HG03175 (cell line): ENCODE measurements at regions not wholly inside any gene's neighbourhood (a gene's known extent, or its start where the extent isn't known, plus 50 kb on each side); places are given as distances from the start of the nearest gene placed in this dataset.
A peak's percentile ranks its signal among the peaks of the same experiment; 100 is the strongest.

Experiments
- ATAC-seq: cut with Tn5 transposase; IDR thresholded peaks from one replicate; pipeline ENCODE4 v1.9.1; 2021; ENCODE audit warnings: mild to moderate bottlenecking, moderate library complexity; ENCODE audit not compliant: unreplicated experiment

DNA sequence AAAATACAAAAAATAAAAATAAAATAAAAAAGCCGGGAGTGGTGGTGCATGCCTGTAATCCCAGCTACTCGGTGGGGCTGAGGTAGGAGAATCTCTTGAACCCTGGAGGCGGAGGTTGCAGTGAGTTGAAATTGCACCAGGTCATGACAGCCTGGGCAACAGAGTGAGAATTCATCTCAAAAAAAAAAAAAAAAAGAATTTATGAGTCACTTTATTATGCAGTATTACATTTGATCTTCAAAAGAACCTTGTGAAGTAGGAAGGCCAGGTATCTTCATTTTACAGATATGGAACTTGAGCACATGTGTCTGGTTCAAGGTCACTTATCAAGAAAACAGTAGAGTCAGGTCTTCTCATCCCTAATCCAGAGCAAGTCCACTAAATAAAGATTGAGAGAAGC lies 459.4 kb upstream of the HNRNPA3 start:
- no peak for ATAC-seq

DNA sequence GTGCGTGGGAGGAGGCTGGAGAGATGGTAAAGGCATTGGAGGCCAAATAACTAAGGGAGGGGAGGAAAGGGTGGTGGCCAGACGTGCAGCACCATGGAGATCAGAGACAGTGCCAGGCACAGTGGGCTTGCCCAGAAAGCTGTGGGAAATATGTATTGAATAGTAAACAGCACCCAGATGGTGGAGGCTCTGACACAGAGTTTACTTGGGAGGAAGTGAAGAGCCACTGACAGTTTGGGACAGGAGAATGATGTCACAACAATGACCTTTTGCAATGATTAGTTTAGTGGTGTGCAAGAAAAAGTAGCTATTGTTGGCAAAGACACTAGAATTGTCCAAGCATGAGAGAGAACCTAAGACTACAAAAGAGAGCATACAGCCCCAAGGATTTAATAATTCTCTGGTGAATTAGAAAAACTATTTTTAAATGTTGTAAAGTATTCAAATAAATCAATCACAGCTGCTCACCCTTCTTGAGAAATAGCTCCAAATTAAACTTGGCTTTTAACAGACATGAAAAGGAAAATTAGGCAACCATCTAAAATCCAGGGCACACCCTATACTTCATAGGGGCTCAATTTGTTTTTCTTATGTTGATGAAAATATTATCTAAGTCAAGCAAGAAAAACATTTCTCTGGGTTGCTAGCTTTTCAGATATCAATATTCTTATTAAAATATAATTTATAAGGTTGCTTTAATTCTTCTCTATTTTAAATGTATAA lies 458.7 kb upstream of the HNRNPA3 start:
- ATAC-seq = no peak

DNA sequence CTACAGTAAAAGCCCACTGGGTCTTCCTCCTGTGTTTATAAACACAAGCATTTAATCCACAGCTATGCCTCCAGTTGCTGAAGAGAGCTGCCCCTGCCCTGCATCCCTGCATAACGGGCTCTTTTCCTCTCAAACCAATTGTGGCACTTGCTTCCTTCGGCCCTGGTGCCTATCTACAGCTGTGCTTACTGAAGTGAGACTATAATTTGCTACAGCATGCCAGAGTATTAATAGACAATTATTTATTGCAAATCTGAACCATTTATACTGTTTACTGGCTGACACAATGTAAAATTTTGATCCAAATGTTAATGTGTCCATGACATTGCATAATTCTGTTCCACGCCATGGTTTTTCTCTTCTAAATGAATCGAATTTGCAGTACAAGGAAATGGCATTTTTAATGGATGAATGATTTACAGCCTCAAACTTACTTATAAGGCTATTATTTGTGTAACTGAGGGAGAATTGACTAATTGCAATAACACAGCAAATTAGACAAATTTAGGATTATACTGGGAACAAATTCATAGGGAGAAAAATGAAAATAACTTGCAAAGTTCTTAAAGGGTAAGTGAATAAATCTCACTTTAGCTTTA lies 457.0 kb upstream of the HNRNPA3 start:
- no peak for ATAC-seq

DNA sequence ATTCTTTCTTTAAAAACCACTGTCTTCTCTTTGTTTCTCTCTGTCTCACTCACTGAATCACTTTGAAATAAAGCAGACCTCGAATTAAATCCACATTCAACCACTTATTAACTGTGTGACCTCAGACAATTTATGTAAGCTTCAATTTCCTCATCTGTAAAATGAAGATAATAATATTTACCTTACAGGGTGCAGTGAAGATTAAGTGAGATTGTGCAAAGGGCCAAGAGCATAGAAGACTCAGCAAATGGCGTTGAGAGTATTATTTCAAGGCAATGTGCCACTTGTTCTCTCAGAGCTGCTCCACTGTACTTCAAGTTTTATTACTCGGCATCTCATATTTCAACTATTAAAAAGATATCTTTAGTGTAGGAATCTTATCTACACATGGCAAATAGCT lies 454.2 kb upstream of the HNRNPA3 start:
- no peak for ATAC-seq

DNA sequence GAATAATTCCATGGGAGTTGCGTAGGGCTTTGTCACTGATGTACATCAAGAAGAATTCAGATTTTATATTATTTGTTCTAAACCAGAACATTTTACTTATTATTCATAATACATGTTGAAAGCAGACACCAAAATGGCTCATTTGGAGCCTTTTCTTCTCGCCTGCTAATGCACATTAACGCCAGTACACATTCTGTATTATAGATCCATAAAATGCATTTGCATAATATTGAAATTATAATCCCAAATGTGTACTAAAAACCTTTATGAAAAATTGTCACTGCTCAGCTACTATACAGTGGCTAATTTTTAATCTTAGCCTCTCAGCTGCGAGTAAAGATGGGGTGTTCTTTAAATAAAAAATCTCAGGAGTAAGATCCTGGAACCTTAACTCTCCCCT lies 452.2 kb upstream of the HNRNPA3 start:
- ATAC-seq = no peak

DNA sequence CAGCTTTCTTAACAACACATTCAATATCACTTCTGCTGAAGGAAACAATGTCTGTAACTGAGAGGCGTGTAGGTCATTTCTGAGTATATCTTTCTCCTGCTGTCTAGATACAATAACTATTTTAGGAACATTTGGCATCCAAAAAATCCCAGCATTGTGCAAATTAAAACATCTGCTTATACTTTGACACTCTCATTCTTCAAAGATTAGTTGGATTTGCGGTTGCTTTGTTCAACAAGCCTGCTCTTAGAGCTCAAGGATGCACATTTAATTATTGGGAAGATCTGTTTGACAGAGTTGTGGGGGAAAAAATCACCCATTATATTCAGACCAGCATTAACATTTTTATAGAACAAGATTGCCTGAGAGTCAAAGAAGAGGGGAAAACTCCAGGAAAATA lies 449.5 kb upstream of the HNRNPA3 start:
- ATAC-seq = no peak

DNA sequence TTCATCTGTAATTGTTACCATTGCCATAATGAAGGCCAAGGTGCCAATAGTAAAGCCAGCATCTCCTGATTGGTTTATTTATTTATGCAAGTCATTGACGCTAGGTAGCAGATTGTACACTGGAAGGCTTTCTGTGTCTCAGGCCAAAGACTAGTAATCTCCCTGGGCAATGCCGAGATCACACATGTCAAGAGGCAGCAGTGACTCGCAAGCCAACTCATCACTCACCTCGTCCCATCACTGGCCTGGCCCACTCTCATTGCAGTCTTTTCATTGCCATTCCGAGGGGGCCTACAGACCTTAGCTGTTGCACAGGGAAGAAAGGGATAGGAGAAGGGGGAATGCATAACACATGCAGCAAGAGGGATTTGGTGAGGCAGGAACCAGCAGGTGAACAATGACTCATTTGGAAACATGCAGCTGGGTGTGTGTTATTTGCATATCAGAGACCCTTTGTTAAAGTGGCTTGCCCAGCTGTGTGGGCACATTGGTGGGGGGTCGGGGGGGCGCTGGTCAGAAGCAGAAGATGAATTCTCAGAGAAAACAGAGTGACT lies 448.7 kb upstream of the HNRNPA3 start:
- peak; percentile 64 for ATAC-seq

DNA sequence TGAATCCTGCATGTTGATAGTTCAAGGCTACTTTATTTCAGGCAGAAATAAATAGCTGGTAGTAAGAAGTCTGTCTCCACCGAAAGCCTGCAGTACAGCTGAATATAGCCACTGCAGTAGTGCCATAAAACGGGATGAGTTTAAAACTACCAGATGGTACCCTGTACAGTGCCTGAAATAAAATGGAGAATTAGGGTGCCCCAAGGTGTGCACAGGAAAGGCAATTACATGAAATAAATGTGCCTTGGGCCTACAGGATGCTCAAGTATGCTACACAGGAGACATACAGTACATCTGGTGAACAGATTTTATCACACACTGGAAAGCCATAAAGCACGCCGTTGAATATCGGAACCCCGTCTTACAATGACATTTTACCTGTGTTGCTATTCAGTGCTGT lies 447.7 kb upstream of the HNRNPA3 start:
- ATAC-seq = no peak

DNA sequence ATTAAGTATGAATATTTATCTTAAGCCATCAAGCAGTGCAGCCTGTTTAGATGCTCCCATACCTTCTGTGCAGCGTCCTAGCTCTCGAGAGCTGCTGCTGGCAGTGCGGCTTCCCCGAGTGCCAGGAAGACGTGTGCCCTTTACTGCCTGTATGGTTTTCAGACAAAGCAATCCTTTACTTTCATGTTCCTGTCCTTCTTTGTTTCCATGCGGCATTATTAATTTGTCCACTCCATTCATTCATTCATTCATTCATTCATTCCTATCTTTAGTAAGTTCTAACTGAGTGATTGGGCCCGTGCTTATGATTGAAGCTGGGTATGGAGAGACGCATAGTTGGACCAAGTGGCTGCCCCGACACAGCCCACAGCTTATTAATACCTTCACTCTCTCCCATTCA lies 446.6 kb upstream of the HNRNPA3 start:
- no peak for ATAC-seq

DNA sequence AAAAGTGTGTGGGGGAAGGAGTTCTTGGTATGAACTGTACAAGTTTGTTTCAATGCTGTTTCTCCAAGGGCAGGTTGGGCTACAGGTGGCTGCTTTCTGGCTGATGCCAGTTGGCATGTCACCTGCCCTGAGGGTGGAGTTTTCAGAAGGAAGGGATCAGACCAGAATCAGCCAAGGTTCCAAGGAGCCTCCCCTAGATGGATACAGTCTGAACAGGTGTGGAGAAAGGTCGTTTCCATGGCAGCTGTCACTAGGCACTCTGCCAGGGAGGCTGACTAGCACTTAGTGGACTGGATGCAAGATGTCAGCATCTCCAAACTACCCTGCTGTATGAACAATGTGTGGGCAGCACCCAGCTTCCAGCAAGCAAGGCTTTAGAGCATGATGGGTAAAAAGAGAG lies 444.4 kb upstream of the HNRNPA3 start:
- no peak for ATAC-seq

DNA sequence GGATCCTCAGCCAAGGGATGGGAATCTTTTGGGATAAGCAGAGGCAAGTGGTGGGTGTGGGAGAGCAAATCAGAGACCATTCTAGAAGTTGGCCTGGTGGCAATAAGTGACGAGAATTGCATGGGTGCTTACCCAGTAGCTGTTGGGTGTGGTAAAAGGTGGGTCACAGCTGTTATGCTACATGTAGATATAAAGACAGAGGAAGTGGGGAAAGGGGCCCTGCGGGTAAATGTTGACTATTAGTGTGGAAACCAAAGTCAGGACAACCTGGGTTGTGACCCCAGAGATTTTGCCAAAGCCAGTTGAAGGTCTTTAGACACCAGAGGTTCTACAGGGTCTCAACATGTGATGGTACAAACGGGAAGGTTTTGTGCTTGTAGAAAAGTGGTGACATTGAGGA lies 443.6 kb upstream of the HNRNPA3 start:
- no peak for ATAC-seq

DNA sequence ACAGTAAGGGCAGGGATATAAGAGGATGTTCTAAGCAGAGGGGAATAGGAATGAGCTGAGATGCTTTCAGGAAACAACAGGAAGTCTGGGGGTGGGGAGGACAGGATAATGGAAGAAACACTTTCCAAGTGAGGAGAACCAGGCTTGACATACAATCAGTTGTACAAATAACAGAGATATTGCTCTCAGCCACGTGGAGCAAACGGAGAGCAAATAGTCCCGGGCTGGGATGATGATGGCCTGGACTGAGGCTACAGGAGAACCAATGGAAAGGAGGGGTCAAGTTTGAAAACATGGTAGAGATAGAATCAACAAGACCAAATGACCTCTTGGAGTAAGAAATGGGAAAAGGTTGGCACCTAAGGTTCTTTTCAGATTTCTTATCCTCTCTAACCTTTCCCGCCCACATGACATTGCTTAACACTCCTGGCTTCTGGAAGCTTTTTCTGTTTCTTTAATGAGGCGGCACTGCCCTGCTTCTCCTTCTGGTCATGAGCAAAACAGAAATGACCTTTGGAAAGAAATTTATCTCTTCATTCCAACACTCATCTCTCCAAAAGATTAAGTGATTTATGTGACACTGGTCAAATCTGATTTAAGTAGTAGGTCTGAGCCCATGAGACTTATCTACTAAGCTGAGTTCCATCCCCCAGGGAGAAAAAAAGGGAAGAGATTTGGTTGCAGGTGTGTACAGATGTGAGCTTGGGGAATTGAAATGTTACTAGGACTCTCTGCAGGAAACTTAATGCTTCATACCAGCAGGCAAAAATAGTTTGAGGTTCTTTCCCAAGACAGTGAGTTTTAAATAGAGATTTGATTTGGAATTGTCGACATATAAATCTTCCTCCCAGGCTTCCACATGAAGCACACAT lies 442.9 kb upstream of the HNRNPA3 start:
- ATAC-seq = no peak

DNA sequence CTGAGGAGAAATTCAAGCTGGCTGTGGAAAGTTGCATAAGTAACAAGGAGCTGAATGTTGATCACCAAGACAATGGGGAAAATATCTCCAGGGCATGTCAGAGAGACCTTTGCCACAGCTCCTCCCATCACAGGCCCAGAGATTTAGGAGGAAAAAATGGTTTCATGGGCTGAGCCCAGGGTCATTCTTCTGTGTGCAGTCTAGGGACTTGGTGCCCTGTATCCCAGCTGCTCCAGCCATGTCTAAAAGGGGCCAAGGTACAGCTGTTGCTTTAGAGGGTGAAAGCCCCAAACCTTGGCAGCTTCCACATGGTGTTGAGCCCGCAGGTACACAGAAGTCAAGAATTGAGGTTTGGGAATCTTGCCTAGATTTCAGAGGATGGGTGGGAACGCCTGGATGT lies 439.8 kb upstream of the HNRNPA3 start:
- ATAC-seq = no peak

DNA sequence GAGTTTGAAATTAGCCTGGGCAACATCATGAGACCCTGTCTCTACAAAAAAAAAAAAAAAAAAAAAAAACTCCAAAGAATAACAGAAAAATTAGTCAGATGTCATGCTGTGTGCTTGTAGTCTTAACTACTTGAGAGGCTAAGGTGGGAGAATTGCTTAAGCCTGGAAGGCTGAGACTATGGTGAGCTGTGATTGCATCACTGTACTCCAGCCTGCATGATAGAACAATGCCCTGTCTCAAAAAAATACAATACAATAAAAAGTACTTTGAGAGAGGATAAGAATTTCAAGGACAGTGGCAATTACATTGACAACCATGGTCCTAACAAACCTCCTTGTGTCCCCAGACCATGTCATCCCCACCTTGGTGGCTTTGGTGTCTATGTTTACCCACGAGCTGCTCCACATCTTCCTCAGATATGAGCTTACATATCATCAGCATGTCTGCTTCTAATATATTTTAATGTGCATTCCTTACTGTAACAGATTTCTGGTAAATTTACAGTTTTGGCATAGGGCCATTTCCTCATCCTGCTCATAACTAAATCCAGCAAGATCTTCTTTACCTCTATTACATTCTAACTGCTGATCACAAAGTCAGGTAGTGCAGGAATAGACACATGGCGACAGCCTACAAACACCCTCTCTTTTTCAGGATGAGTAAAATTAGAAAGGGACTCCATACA lies 437.7 kb upstream of the HNRNPA3 start:
- no peak for ATAC-seq

DNA sequence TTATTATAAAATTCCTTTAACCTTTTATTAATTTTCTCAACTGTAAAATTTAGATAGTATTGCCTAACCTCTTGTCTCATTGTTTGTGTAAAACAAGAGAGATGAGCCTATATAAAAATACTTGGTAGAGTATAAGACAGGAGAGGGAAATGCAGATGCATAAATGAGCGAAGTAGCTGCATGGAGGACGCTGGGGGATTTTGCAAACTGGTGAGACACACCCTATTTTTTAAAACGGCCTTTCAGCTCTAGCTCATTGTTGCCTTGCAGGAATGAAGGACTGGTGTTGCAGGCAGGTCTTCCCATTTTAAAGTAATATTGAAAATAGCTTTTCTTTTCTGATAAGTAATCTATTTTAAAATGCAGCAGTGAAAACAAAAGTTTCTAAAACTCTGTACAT lies 435.3 kb upstream of the HNRNPA3 start:
- no peak for ATAC-seq

DNA sequence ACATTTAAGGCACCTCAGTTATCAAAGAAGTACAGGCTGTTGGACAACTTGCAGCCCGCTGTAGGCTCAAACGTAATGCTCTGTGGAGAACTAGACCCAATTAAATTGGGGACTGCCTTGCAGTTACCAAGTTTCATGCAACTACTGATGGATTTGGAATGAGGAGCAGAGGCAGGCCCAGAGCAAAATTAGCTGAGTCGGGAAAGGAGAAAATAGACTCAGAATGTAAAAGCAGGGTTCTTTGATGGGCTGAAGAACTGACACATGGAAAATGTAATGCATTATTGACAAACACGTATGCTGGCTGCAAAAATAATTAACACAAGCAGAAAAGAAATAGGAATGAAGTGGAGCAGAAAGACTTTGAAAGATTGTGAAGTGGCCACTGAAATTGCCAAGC lies 432.7 kb upstream of the HNRNPA3 start:
- ATAC-seq = no peak

DNA sequence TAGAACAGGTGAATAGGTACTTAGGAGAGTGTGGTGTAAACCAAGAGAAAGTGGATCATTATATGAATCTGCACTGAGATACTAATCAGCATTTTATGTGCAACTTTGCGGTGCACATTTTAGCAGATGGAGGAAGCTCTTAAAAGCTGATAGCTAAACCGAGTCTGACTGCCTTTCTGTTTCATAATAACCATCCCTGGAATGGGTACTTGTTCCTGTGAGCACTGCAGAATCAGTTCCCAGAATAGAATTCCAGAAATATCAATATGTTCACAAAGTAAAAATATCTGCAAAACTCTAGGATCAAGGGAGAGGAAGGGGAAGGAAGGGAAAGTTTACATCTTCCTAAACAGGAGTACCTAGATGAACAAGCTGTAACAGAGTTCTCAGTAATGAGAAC lies 432.2 kb upstream of the HNRNPA3 start:
- no peak for ATAC-seq

DNA sequence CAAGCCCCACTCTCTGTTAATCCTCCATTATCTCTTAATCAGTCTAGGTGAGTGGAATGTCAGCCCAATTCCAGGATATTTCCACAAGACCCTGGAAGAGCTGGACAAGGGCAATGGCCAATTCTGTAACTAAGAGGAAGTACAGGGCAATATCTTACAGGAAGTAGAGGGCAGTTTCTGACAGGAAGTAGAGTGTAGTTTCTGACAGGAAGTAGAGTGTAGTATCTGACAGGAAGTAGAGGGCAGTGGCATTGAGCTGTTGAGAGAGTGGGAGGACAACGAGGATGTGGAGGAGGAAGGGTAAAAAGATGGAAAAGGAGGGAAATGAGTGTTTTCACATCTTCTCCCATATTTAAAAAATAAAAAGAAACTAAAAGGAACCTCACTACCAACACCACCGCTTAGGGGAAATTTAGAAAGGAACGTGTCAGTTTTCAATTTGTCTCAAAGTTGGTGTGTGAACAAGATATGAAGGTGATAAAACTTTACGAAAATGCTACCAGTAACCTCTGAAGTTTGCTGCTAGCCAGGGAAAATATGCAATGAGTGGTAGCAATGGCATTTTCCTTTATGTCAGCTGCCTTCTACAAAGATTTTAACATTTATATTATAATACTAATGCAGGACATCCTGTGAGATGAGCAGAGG lies 430.9 kb upstream of the HNRNPA3 start:
- ATAC-seq = no peak

DNA sequence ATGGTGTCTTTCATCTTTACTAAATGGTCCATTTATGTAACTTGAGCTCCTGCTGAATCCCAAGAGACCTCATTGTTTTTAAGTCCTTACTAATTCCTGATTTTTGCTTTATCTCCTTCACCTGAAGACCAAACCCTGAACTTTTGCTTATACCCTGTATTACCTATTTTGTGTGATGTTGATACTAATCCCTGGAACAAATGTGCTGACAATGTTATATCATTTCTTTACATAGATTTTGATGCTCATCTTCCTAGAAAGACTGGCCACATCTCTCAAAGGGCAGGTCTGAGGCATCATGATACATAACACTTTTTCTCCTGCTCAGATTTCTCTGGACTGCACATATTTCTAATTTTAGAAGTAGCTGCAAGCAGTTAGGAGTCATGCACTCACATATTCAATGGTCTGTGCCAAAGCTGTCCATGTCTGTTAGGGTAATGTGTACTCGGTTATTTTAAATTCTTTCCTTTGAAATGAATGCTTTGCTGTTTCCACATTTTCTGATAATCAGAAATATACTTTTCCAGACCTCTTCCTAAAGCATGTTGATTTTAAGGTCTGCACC lies 427.9 kb upstream of the HNRNPA3 start:
- ATAC-seq = no peak

DNA sequence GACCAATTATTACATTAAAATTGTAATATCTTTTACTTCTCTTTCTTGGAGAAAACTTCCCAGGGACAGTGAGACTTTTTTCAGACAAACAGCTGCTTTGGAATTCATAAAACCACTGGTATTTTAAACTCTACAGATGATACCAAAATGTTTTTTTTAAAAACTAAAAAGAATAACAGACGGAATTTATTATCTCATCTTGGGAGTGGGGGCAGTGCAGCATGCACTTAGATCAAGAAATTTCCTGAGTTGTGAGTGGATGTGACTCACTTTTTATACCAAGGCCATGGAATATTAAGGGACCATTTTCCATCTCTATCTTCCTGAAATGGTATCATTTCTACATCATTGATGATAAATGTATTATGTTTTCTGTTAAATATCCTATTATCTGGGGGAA lies 422.8 kb upstream of the HNRNPA3 start:
- no peak for ATAC-seq
